KMS-11 (cell line): ENCODE measurements at regions not wholly inside any gene's neighbourhood (a gene's known extent, or its start where the extent isn't known, plus 50 kb on each side); places are given as distances from the start of the nearest gene placed in this dataset.

Source experiments
- H2AFZ ChIP-seq: fragments of 200-600 bp; sonication (generic); 2 replicates; pipeline ENCODE4 v1.6.1; 2016; ENCODE audit warnings: antibody characterized with exemption, mixed run types, low read depth
- H3K27ac ChIP-seq: fragments of 200-600 bp; sonication (generic); 2 replicates; pipeline ENCODE4 v1.6.1; 2016; ENCODE audit warnings: mild to moderate bottlenecking, mixed run types
- H3K27me3 ChIP-seq: fragments of 200-600 bp; sonication (generic); 2 replicates; pipeline ENCODE4 v1.6.1; 2017; ENCODE audit warnings: mild to moderate bottlenecking, low read depth, mixed run types, moderate library complexity; ENCODE audit not compliant: insufficient read depth
- H3K36me3 ChIP-seq: fragments of 200-600 bp; sonication (generic); 2 replicates; pipeline ENCODE4 v1.6.1; 2017; ENCODE audit warnings: mild to moderate bottlenecking, mixed run types; ENCODE audit not compliant: insufficient read depth
- H3K4me1 ChIP-seq: fragments of 200-600 bp; sonication (generic); 2 replicates; pipeline ENCODE4 v1.6.1; 2016; ENCODE audit warnings: mild to moderate bottlenecking, low read depth, mixed run types; ENCODE audit not compliant: poor library complexity, severe bottlenecking
- H3K4me2 ChIP-seq: fragments of 200-600 bp; sonication (generic); 2 replicates; pipeline ENCODE4 v1.7.0; 2016; ENCODE audit warnings: mild to moderate bottlenecking, mixed run types
- H3K4me3 ChIP-seq: fragments of 200-600 bp; sonication (generic); IDR thresholded peaks from 2 replicates; pipeline ENCODE4 v1.6.1; 2017; ENCODE audit warnings: low read depth, low read length, mixed read lengths; ENCODE audit not compliant: insufficient read depth
- H3K79me2 ChIP-seq: fragments of 200-600 bp; sonication (generic); 2 replicates; pipeline ENCODE4 v1.6.1; 2016; ENCODE audit warnings: low read depth, mixed run types; ENCODE audit not compliant: insufficient read depth
- H3K9ac ChIP-seq: fragments of 200-600 bp; sonication (generic); 2 replicates; pipeline ENCODE4 v1.6.1; 2016; ENCODE audit warnings: mild to moderate bottlenecking, mixed run types
- H4K20me1 ChIP-seq: fragments of 200-600 bp; sonication (generic); 2 replicates; pipeline ENCODE4 v1.6.1; 2016; ENCODE audit warnings: mild to moderate bottlenecking, mixed run types; ENCODE audit not compliant: insufficient read depth
- TF ChIP-seq, protein P1 (sequence below): fragments of 200-600 bp; sonication (generic); conservative IDR thresholded peaks from 2 replicates; pipeline ENCODE4 v1.6.1; 2017; ENCODE audit warnings: low read depth, mild to moderate bottlenecking, antibody characterized with exemption, low read length, moderate library complexity, mixed read lengths

DNA sequence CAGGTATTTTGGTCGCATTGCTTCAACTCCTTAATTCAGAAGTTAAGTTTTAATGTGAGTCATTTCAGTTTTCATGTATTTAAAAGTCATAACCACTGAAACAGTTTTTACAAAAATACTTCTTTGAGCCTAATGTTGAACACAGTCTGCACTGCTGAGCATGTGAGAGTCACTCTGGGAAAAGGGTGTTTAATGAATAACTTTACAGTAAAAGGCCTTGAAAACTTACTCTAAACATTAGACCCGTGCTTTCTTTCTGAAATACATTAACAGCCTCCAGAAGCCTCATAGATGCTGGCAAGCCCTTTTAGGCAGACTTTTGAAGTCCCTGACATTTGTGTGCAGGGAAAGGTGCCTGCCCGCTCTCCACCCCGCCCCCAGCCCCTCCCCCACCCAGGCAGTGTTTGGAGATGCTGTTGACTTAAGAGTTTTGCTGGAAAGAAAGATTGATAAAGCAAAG is 68.9 kb upstream of the NR2F2 start:
- H3K27me3 ChIP-seq: no peaks in the 10 kb centered on the region

DNA sequence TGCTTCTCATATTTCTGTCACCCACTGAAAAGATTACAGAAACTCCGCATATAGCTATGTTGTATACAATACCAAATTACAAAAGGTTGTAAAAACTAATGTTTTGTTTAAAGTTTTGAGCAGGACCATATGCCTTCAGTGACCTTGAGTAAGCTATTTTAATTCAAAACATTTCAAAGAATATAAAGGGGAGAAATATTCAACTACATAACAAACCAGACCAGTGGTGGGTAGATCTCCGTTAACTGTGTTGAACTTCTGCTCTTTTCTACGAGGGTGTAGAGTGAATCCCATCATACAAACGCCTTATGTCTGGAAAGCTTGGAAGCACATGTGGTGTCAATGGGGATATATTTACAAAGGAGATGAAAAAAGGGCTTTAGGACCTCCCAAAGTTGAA is 68.4 kb upstream of the NR2F2 start:
- H3K27ac ChIP-seq: no peak overlapping the region
- no peak overlapping the region for H3K4me3 ChIP-seq
- H3K36me3 ChIP-seq: no peaks in the 10 kb centered on the region
- no peak overlapping the region for H3K9ac ChIP-seq
- peaks cover 21% of the 10 kb centered on the region for H3K4me1 ChIP-seq
- no peaks in the 10 kb centered on the region for H3K27me3 ChIP-seq
- TF ChIP-seq, protein P1, sequence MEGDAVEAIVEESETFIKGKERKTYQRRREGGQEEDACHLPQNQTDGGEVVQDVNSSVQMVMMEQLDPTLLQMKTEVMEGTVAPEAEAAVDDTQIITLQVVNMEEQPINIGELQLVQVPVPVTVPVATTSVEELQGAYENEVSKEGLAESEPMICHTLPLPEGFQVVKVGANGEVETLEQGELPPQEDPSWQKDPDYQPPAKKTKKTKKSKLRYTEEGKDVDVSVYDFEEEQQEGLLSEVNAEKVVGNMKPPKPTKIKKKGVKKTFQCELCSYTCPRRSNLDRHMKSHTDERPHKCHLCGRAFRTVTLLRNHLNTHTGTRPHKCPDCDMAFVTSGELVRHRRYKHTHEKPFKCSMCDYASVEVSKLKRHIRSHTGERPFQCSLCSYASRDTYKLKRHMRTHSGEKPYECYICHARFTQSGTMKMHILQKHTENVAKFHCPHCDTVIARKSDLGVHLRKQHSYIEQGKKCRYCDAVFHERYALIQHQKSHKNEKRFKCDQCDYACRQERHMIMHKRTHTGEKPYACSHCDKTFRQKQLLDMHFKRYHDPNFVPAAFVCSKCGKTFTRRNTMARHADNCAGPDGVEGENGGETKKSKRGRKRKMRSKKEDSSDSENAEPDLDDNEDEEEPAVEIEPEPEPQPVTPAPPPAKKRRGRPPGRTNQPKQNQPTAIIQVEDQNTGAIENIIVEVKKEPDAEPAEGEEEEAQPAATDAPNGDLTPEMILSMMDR: no peak
- no peaks in the 10 kb centered on the region for H3K79me2 ChIP-seq
- no peaks in the 10 kb centered on the region for H4K20me1 ChIP-seq
- H2AFZ ChIP-seq: no peak overlapping the region
- no peak overlapping the region for H3K4me2 ChIP-seq

More for the DNA sequence above, 68.9 kb upstream of the NR2F2 start:
- Histone ChIP-seq H3K4me2 (no peak overlapping the region), H3K9ac (no peak overlapping the region), H3K27ac (no peak overlapping the region), H3K79me2 (no peaks in the 10 kb centered on the region), H3K4me3 (no peak overlapping the region), H4K20me1 (no peaks in the 10 kb centered on the region), H3K36me3 (no peaks in the 10 kb centered on the region), H2AFZ (no peak overlapping the region), H3K4me1 (peaks cover 21% of the 10 kb centered on the region)
- TF ChIP-seq, protein P1: no peak

DNA sequence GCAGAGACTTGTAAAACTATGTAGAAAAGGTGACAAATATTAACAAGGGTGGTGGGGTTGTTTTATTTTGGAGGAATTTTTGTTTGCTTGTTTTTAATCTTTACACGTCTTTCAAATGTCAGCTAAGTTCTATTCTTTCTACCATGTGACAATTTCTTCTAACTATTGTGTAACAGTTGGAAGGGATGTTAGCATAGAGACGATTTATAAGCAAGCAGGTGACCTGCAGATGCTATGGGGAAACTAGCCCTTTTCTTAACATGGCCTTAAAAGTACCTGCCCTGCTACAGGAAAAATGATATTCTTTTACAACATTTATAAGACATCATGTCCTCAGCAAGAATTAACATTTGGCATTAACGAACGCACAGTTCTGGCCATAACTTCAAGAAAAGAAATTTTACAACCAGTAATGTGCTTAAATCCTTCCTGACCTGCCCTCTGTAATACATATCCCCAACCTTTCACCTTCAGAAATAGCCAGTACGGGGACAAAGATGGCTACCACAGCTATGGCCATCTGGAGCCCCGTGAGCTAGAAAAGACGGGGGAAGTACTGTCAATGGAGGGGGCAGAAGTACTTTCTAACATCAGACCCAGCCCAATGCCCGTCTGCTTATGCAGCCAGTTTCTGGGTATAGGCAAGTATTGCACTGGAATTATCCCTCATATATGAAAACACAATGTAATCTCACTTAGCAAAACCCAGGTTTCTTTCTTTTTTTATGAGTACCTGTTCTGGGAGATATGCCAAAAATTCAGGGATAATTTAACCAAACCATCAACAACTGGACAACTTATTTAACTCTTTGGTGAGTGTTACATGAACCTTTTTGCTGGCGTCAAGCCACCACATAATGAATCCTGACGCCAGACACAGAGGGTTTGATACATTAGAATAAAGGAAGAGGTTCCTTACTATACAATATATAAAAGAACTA is 67.7 kb upstream of the NR2F2 start:
- no peak overlapping the region for H3K4me2 ChIP-seq
- TF ChIP-seq, protein P1: no peak
- no peaks in the 10 kb centered on the region for H3K36me3 ChIP-seq
- no peak overlapping the region for H3K27ac ChIP-seq
- H2AFZ ChIP-seq: no peak overlapping the region
- H3K4me1 ChIP-seq: peaks cover 21% of the 10 kb centered on the region
- H3K9ac ChIP-seq: no peak overlapping the region
- no peaks in the 10 kb centered on the region for H3K79me2 ChIP-seq
- no peak overlapping the region for H3K4me3 ChIP-seq
- H3K27me3 ChIP-seq: no peaks in the 10 kb centered on the region
- H4K20me1 ChIP-seq: no peaks in the 10 kb centered on the region

DNA sequence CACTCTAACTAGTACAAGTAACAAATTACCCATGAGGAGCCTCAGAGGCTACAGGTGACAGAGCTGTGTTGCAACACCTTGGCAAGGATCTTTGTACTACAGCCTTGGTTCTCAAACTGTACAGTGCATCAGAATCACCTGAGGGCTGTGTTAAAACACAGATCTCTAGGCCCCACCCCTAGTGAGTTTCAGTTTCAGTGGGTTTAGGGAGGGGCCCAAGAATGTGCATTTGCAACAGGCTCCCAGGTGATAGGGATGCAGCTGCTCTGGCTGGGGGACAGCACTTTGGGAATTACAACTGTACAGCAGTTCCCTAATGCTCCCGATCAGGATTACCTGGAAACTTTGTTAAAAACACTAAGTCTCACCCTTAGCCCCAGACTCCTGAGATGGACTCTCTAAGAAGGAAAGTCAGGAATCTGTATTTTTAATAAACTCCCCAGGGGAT is 66.1 kb upstream of the NR2F2 start:
- no peak overlapping the region for H3K4me3 ChIP-seq
- H2AFZ ChIP-seq: no peak overlapping the region
- H3K4me1 ChIP-seq: peaks cover 21% of the 10 kb centered on the region
- no peaks in the 10 kb centered on the region for H3K79me2 ChIP-seq
- no peaks in the 10 kb centered on the region for H4K20me1 ChIP-seq
- H3K36me3 ChIP-seq: no peaks in the 10 kb centered on the region
- H3K27ac ChIP-seq: no peak overlapping the region
- TF ChIP-seq, protein P1: no peak
- peak overlapping the region; percentile 22 for H3K4me2 ChIP-seq
- H3K9ac ChIP-seq: no peak overlapping the region
- H3K27me3 ChIP-seq: no peaks in the 10 kb centered on the region
